Activated naive CD4-positive, alpha-beta T cell treated with anti-CD3 and anti-CD28 coated beads, Interleukin-2, amount 10 ng/mL, durations not matched to agents 7 days and 5 days (primary cell): ENCODE measurements at regions not wholly inside any gene's neighbourhood (a gene's known extent, or its start where the extent isn't known, plus 50 kb on each side); places are given as distances from the start of the nearest gene placed in this dataset.

Source experiments
- CTCF ChIA-PET: fragments of 350-600 bp; sonication (Branson Sonifier 250); formaldehyde crosslinking; loops from one replicate; lab custom pipeline; 2021; ENCODE audit warnings: antibody characterized with exemption; lab: Charles Lee
- DNase-seq: peaks from one replicate; pipeline ENCODE4 v3.0.0-alpha.2; 2020
- H3K27ac Mint-ChIP-seq: one replicate; pipeline ENCODE4 v1.8.0; 2021; ENCODE audit warnings: mild to moderate bottlenecking, moderate library complexity, mixed read lengths
- H3K27me3 Mint-ChIP-seq: one replicate; pipeline ENCODE4 v1.8.0; 2021; ENCODE audit warnings: mild to moderate bottlenecking, mixed read lengths
- H3K36me3 Mint-ChIP-seq: one replicate; pipeline ENCODE4 v1.8.0; 2021; ENCODE audit warnings: mixed read lengths
- H3K4me1 Mint-ChIP-seq: one replicate; pipeline ENCODE4 v1.8.0; 2021; ENCODE audit warnings: mixed read lengths
- H3K4me3 Mint-ChIP-seq: one replicate; pipeline ENCODE4 v1.8.0; 2021; ENCODE audit warnings: mild to moderate bottlenecking, moderate library complexity, mixed read lengths
- H3K9me3 Mint-ChIP-seq: one replicate; pipeline ENCODE4 v1.8.0; 2021; ENCODE audit warnings: mixed read lengths

DNA sequence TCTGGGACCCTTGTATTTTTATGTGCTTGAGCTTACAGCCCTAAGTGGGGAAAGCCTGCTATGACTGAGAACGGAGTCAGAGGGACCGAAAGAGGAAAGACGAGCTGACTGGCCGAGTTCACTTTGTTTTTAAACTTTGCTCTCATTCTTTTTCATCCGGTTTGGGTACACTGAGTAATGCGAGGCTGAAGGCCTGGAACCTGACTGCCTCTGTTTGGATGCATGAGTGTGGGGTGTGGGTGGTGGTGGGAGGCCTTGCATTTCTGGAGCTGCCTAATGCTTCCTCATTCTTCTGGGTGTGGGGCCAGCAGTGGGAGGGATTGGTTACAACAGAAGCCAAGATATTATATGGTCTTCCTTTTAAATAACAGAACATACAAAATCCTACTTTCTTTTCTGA, 155.5 kb downstream of the BUB3 start:
- Mint-ChIP-seq H3K36me3 (no peaks in the 10 kb centered on the region), H3K4me3 (no peak overlapping the region)

DNA sequence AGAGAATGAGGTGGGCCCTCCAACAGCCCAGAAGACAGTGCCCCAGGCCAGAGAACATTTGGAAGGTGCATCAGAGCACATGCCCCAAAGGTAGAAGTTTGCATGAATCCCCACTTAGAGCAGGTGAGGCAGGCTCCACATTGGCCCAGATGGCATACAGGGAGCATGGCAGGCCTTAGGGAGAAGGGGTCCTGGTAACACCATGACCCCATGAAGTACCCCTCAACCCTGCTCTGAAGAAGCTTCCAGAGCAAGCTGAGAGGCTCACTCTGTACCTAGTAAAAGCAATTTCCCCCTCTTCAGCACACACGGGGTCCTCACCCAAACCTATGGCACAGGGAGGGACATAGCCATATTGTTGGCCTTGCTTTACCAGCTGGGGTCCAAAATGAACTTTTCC, 162.6 kb downstream of the BUB3 start:
- no peak overlapping the region for H3K27ac Mint-ChIP-seq
- H3K4me3 Mint-ChIP-seq: no peak overlapping the region
- CTCF ChIA-PET: no interaction called here
- no peaks in the 10 kb centered on the region for H3K4me1 Mint-ChIP-seq
- no peaks in the 10 kb centered on the region for H3K9me3 Mint-ChIP-seq
- DNase-seq: no peak
- no peaks in the 10 kb centered on the region for H3K27me3 Mint-ChIP-seq
- no peaks in the 10 kb centered on the region for H3K36me3 Mint-ChIP-seq

More for the DNA sequence above, 155.5 kb downstream of the BUB3 start:
- DNase-seq: no peak
- no peak overlapping the region for H3K27ac Mint-ChIP-seq
- no peaks in the 10 kb centered on the region for H3K9me3 Mint-ChIP-seq
- CTCF ChIA-PET: no interaction called here
- H3K27me3 Mint-ChIP-seq: no peaks in the 10 kb centered on the region
- H3K4me1 Mint-ChIP-seq: no peaks in the 10 kb centered on the region

DNA sequence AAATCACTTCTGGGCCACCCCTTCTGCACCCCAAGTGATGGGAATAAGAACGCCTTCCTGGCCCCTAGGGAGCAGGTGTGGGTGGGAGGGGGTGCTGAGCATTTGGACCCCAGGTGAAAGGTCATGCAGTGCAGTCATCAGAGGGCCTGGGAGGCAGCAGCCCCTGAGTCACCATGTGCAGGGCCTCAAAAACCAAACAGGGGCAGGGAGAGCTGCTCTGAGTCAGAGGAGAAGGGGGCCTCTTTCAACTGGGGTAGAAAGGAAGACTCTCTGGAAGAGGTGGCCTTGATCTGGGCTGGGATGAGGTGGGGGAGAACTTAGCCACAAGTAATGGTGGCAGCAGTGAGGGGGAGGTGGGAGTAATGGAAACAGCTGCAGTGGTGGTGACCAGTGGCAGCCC, 164.3 kb downstream of the BUB3 start:
- DNase-seq: no peak
- no peak overlapping the region for H3K27ac Mint-ChIP-seq
- H3K36me3 Mint-ChIP-seq: no peaks in the 10 kb centered on the region
- no peak overlapping the region for H3K4me3 Mint-ChIP-seq
- H3K9me3 Mint-ChIP-seq: no peaks in the 10 kb centered on the region
- H3K27me3 Mint-ChIP-seq: no peaks in the 10 kb centered on the region
- CTCF ChIA-PET: no interaction called here
- H3K4me1 Mint-ChIP-seq: no peaks in the 10 kb centered on the region

DNA sequence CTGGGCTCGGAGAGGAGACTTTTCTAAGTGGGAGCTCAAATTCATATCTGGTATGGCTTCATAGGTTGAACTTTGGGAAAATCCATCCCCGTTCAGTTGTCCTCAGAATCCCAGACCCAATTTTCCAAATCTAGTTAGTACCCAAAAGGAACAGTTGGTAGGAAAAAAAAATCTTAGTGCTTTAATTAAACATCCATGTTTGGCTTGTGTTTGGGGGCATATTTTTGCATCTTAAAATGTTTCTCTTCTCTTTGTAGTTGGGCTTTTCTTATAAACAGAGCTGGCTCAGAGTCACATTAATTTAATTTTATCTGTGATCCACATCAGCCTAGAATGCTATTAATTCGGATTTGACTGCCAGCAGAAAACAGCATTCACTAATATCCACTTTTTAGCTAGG, 165.9 kb downstream of the BUB3 start:
- no peaks in the 10 kb centered on the region for H3K4me1 Mint-ChIP-seq
- DNase-seq: no peak
- no peaks in the 10 kb centered on the region for H3K9me3 Mint-ChIP-seq
- H3K4me3 Mint-ChIP-seq: no peak overlapping the region
- H3K27ac Mint-ChIP-seq: no peak overlapping the region
- no peaks in the 10 kb centered on the region for H3K36me3 Mint-ChIP-seq
- CTCF ChIA-PET: no interaction called here
- peaks cover 4% of the 10 kb centered on the region for H3K27me3 Mint-ChIP-seq

DNA sequence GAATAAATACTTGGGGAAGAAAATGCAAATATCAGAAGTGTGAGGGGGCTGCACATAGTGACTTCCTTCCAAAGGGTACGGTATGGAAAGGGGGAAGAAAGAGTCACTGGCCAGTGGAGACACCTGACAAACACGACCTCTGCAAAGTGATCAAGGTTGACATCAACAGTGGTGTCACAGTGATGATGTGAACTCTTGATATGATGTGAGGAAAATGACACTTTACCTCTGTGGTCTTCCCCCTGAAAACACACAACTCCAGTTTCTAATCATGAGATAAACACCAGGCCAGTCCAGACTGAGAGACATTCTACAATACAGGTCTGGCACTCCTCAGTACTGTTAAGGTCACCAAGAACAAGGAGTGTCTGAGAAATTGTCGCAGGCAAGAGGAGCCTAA, 169.7 kb downstream of the BUB3 start:
- no peak overlapping the region for H3K4me3 Mint-ChIP-seq
- peaks cover 7% of the 10 kb centered on the region for H3K9me3 Mint-ChIP-seq
- CTCF ChIA-PET: no interaction called here
- no peak for DNase-seq
- no peaks in the 10 kb centered on the region for H3K36me3 Mint-ChIP-seq
- no peak overlapping the region for H3K27ac Mint-ChIP-seq
- H3K27me3 Mint-ChIP-seq: peaks cover 4% of the 10 kb centered on the region
- H3K4me1 Mint-ChIP-seq: no peaks in the 10 kb centered on the region

DNA sequence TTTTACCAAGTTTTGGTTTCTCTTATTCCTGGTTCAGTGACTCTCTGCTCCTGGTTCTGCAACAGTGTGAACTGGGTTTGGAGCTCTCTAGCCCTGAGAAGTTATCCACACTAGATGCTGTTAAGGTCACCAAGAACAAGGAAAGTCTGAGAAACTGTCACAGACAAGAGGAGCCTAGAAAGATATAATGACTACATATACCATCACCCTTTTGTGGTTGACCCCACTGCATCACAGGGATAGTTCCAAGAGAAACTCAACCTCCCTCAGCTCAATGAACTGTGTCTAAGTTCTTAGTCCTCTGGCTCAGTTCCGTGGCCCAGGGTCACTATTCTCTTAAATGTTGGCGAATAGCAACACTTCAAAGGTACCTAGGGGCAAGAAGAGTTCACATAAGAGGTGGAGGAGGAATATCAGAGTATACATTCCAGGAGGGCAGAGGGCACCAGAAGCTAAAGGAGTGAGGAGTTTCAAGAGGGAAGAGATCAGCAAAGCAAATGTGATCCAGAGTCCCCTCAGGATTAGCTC, 171.5 kb downstream of the BUB3 start:
- Mint-ChIP-seq H3K36me3 (no peaks in the 10 kb centered on the region), H3K27me3 (peaks cover 8% of the 10 kb centered on the region), H3K4me1 (no peaks in the 10 kb centered on the region), H3K9me3 (peaks cover 7% of the 10 kb centered on the region), H3K4me3 (no peak overlapping the region), H3K27ac (no peak overlapping the region)
- DNase-seq: no peak
- CTCF ChIA-PET: no interaction called here

DNA sequence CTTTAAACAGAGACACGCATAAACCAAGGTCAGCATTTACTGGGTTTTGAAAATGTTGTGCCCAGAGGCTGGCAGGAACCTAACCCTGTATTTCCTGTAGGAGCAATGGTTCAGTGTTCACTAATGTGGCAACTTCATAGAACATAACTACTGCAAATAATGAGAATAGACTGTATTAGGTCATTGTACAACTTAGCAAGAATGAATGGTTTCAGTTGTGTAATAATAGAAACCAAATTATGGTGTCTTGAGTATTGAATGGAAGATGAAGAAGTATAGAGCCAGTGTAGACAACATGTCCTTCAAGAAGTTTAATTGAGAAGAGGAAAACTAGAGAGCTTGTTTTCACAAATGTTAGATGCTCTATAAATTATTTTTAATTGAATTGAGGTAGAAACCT, 172.5 kb downstream of the BUB3 start:
- Mint-ChIP-seq H3K27me3 (peaks cover 8% of the 10 kb centered on the region), H3K4me1 (no peaks in the 10 kb centered on the region), H3K9me3 (peaks cover 7% of the 10 kb centered on the region), H3K4me3 (no peak overlapping the region), H3K27ac (no peak overlapping the region), H3K36me3 (no peaks in the 10 kb centered on the region)
- CTCF ChIA-PET: no interaction called here
- no peak for DNase-seq

DNA sequence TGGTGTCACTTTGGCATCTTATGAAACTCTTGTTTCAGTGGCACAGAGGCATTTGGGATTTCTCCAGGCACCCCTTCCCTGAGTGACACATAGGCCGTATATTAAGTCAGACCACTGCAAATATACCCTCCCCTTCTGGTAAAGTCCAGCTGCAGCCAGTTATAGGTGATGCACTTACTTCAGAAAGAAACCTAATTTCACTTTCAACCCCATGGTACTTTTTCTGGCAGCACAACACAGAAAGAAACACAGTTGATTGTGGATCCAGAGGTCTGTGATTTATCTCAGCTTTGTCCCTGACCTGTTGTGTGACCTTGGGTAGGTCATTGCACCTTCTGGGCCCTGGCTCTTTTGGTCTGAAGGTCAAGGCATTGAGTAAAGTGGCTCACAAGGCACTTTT, 173.2 kb downstream of the BUB3 start:
- CTCF ChIA-PET: no interaction called here
- Mint-ChIP-seq H3K36me3 (no peaks in the 10 kb centered on the region), H3K4me3 (no peak overlapping the region), H3K27me3 (peaks cover 8% of the 10 kb centered on the region), H3K9me3 (peaks cover 7% of the 10 kb centered on the region), H3K27ac (no peak overlapping the region), H3K4me1 (no peaks in the 10 kb centered on the region)
- DNase-seq: no peak

DNA sequence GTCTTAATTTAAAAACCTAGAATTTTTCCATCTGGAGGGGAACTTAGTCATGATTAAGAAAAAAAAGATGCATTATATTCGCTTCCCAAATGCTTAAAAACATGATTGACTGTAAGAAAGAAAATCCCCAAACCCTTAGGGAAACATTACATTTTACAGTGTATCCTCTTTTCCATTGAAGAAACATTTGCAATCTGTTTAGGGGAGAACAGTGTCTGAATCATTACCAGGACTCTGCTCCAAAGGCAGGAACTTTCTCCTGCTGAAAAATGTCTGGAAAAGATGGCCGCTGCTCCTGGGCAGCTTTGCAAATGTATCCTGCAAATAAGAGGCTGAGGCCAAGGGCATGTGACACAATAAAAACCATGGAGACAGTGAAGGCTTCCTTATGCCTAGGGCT, 173.7 kb downstream of the BUB3 start:
- peaks cover 8% of the 10 kb centered on the region for H3K27me3 Mint-ChIP-seq
- CTCF ChIA-PET: no interaction called here
- no peak overlapping the region for H3K4me3 Mint-ChIP-seq
- DNase-seq: no peak
- H3K27ac Mint-ChIP-seq: no peak overlapping the region
- H3K9me3 Mint-ChIP-seq: peaks cover 7% of the 10 kb centered on the region
- no peaks in the 10 kb centered on the region for H3K36me3 Mint-ChIP-seq
- no peaks in the 10 kb centered on the region for H3K4me1 Mint-ChIP-seq

DNA sequence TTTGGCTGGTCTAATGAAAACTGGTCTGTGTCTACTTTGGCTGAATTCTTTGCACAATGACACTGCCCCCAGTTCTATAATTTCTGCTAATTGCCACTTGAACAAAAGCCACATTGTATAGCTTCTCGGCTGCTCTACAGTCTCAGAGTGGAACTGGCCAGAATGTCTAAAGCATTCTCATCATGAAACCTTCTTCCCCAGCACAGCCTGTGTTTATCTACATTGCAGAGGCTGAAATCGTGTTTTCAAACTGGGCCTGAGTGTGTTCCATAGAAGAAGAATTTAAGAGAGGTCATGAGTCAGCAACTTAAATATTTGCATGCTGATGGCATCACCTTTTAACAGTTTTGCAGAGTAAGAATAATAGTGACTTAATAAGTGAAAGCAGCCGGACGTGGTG, 177.2 kb downstream of the BUB3 start:
- Mint-ChIP-seq H3K9me3 (peaks cover 1% of the 10 kb centered on the region), H3K27me3 (peaks cover 4% of the 10 kb centered on the region), H3K36me3 (no peaks in the 10 kb centered on the region), H3K4me1 (no peaks in the 10 kb centered on the region), H3K27ac (no peak overlapping the region), H3K4me3 (no peak overlapping the region)
- CTCF ChIA-PET: no interaction called here
- no peak for DNase-seq

DNA sequence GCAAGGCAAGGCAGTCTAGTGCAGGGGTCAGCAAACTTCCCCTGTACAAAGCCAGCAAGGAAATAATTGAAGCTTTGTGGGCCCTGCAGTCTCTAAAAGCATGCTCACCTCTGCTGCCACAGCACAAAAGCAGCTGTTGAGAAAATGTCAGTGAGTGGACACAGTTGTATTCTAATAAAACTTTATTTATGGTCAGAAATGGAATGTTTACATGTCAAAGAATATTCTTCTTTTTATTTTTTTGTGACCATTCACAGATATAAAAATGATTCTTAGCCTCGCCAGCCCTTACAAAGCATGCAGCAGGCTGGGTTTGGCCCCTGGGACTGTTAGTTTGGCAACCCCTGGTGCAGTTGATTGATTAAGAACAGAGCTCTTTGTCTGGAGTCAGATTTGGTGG, 192.4 kb downstream of the BUB3 start:
- H3K27ac Mint-ChIP-seq: no peak overlapping the region
- no peaks in the 10 kb centered on the region for H3K9me3 Mint-ChIP-seq
- H3K27me3 Mint-ChIP-seq: peaks cover 4% of the 10 kb centered on the region
- no peaks in the 10 kb centered on the region for H3K4me1 Mint-ChIP-seq
- no peaks in the 10 kb centered on the region for H3K36me3 Mint-ChIP-seq
- no peak for DNase-seq
- no peak overlapping the region for H3K4me3 Mint-ChIP-seq
- CTCF ChIA-PET: no interaction called here

DNA sequence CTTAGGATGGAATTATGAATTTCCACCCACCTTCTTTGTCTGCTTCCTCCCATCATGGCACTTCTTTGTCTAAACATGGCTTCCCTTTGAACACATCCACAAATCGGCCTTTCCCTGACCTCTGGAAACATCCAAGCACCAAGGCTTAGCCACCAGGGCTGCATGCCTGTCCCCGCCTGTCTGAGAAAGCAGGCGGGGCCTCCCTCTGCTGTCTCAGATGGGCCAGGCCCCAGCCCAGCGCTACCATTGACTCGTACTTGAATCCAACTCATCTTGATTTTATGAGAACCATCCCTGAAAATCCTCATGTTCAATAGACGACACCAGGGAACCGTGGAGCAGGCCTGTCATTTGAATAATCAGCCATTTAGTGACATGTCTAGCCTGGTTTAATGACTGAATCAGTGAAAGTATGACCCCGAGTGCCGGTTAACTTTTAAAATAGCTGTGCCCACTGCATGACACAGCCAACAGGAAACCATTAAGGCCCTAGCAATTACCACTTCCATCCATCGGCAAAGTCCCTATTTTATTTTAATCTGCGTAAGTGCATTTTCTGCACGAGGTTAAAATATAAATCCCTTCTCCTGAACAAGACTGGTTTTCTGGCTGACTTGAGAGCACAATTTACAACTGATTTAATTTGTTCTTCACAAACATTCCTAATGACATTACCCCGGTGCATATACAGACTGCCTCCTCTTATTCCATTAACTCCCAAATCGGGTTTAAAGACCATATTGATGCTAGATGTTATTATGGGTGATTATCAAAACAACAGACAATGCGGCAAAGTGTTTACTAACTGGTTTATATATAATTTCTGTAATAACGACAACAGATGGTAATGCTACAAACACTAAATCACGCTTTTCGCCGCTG, 194.7 kb downstream of the BUB3 start:
- Mint-ChIP-seq H3K4me1 (no peaks in the 10 kb centered on the region), H3K4me3 (no peak overlapping the region), H3K36me3 (no peaks in the 10 kb centered on the region), H3K9me3 (no peaks in the 10 kb centered on the region), H3K27me3 (peaks cover 4% of the 10 kb centered on the region), H3K27ac (no peak overlapping the region)
- CTCF ChIA-PET: no interaction called here
- DNase-seq: no peak

DNA sequence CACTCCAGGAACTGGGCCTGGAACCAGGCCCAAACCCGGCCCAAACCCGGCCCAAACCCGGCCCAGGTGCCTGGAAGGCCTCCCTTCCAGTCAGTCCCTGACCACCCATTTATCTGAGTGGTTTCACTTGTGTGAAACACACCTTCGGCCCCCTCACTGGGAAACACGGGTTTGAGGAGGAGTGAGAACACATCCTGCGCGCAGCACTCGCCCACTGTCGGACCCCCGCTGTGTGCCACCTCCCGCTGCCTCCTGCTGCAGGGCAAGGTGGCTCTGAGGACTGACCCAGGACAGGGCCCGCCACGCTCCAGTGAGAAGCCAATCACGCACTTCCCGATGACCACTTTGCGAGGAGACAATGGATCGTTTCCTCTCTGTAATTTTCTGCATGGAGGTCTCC, 197.5 kb downstream of the BUB3 start:
- Mint-ChIP-seq H3K36me3 (no peaks in the 10 kb centered on the region), H3K27me3 (peaks cover 9% of the 10 kb centered on the region), H3K4me3 (no peak overlapping the region), H3K9me3 (no peaks in the 10 kb centered on the region), H3K4me1 (no peaks in the 10 kb centered on the region), H3K27ac (no peak overlapping the region)
- DNase-seq: no peak
- CTCF ChIA-PET: interaction anchor here (0.5 kb wide), 1 partner anchor 798 kb away, joined by 3 read pairs; no protein-coding TSS in a partner anchor

DNA sequence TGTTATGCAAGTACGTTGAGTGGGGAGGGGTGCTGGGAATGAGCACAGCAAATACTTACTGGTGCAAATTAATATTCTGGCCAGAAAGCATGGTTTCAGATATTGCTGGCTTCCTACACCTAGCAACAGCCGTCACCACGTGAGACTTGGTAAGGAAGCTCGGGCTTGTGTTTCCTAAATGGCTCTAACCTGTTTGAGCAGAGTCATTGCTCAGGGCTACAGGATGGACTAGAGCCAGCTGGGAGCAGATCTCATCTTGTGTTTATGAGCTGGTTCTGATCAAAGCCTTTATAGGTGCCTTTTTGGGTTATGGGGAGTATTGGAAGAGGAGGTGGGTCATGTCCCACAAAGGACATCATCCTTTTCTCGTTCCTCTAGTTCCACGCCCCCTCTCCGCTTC, 200.3 kb downstream of the BUB3 start:
- CTCF ChIA-PET: no interaction called here
- DNase-seq: no peak

DNA sequence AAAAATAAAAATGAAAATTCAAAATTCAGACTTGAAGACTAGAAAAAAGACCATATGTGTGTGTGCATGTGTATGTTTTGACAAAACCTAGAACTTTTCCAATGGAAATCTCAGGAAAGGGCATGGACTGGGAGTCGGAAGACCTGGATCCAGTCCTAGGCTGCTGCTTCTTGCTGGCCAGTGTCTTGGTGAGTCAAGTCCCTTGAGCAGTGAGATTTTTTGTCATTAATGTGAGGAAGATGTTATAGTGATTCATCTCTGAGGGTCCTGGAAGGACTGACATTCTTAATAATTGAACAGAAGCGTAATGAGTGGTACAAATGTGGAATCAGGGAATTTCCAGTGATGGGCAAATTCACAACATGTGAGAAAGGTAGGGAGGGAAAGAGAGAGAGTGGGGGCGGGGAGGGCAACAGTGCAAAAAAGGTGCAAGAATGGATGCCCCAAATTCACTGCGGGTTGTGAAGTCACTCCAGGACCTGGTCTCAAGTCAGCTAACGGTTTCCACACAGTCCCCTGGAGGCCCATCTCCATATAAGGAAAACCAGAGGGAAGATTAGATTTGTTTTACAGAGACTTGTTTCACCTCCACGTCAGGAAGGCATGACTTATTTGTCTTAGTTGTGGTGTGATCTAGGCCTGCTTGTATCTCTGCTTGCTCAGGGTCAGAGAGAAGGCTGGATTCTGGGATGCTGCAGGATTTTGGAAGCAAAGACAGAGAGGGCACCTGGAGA, 201.7 kb downstream of the BUB3 start:
- no peak for DNase-seq
- no peaks in the 10 kb centered on the region for H3K36me3 Mint-ChIP-seq
- CTCF ChIA-PET: no interaction called here
- H3K4me1 Mint-ChIP-seq: no peaks in the 10 kb centered on the region
- no peaks in the 10 kb centered on the region for H3K9me3 Mint-ChIP-seq
- H3K4me3 Mint-ChIP-seq: no peak overlapping the region
- no peak overlapping the region for H3K27ac Mint-ChIP-seq
- H3K27me3 Mint-ChIP-seq: peaks cover 13% of the 10 kb centered on the region

More for the DNA sequence above, 200.3 kb downstream of the BUB3 start:
- H3K36me3 Mint-ChIP-seq: no peaks in the 10 kb centered on the region
- H3K4me3 Mint-ChIP-seq: no peak overlapping the region
- no peaks in the 10 kb centered on the region for H3K4me1 Mint-ChIP-seq
- no peak overlapping the region for H3K27ac Mint-ChIP-seq
- H3K9me3 Mint-ChIP-seq: no peaks in the 10 kb centered on the region
- peaks cover 13% of the 10 kb centered on the region for H3K27me3 Mint-ChIP-seq
